Muscle layer of colon (tissue), 2 donors: ENCODE measurements at regions not wholly inside any gene's neighbourhood (a gene's known extent, or its start where the extent isn't known, plus 50 kb on each side); places are given as distances from the start of the nearest gene placed in this dataset.

Source experiments
- H3K27ac ChIP-seq: one replicate; pipeline ENCODE4 v1.7.0; 2013; ENCODE audit warnings: low read depth, mild to moderate bottlenecking, low read length, moderate library complexity
- H3K27me3 ChIP-seq, 2 donors: one replicate each; pipeline ENCODE4 v1.7.0; 2013; ENCODE audit warnings: low read length in 2 of 2, mild to moderate bottlenecking in 2 of 2; ENCODE audit not compliant: insufficient read depth in 2 of 2, control insufficient read depth in 1 of 2
- H3K36me3 ChIP-seq: one replicate; pipeline ENCODE4 v1.7.0; 2013; ENCODE audit warnings: mild to moderate bottlenecking, low read length; ENCODE audit not compliant: insufficient read depth
- H3K4me1 ChIP-seq: one replicate; pipeline ENCODE4 v1.7.0; 2013; ENCODE audit warnings: mild to moderate bottlenecking, low read length; ENCODE audit not compliant: insufficient read depth
- H3K4me3 ChIP-seq, 2 donors: one replicate each; pipeline ENCODE4 v1.7.0; 2013; ENCODE audit warnings: low read length in 2 of 2, low read depth in 1 of 2, mild to moderate bottlenecking in 1 of 2, moderate library complexity in 1 of 2
- H3K9ac ChIP-seq: one replicate; pipeline ENCODE4 v1.7.0; 2013; ENCODE audit warnings: low read length
- H3K9me3 ChIP-seq: one replicate; pipeline ENCODE4 v1.7.0; 2013; ENCODE audit warnings: mild to moderate bottlenecking, low read length
- donor health status: abdominal sarcoma.
- donor health status: Adenocarcinoma of cecum.

DNA sequence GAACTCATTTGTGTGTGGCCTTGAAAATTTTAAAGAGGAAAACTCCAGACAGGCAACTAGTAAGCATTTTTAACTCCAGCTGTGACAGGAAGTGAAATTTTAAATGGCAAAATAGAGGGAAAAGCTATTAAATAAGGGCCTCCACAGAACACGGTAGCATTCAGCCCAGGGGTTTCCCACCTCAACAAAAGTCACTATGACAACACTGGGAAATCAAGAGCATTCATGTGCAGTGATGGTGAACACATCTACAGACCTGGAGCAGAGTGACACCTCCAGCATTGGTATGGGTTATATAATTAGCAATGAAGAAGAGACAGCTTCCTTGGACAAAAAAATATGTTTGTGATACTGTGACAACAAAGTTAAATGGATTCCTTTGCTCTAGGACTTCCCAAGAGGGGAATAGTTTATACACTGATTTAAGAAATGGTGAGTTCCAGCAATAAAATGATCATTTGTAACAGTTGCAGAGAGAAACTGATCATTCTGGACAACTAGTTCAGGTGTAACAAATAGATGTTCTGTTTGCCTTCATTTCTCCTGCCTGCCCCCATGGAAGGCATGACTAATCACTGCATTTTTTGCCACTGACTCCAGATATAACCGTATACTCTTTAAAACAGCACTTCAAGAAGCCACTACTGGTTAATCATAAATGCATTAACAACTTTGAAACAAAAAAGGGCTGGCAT, 93.3 kb upstream of the SLC44A1 start:
- H3K4me3 ChIP-seq, result no peak overlapping the region
- H3K27me3 ChIP-seq, result no peaks in the 10 kb centered on the region
- H3K9ac ChIP-seq, result no peak overlapping the region
- H3K9me3 ChIP-seq, result no peaks in the 10 kb centered on the region
- H3K27ac ChIP-seq, result no peak overlapping the region
- H3K4me1 ChIP-seq, result peaks cover 43% of the 10 kb centered on the region
- no peaks in the 10 kb centered on the region for H3K36me3 ChIP-seq

DNA sequence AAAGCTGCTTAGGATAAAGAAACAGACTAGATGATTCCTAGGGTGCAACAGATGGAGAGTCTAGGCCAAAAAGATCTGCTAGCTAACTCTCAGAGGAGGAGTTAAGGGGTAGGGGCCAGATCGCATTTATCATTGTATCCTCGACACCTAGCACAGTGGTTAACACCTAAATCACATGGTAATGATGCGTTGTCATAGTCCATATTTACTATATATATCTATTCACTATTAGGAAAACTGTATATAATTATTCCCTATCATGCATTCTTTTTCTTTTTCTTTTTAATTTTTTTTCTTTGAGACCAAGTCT, 92.8 kb upstream of the SLC44A1 start:
- Histone ChIP-seq H3K9ac (no peak overlapping the region), H3K36me3 (no peaks in the 10 kb centered on the region), H3K27me3 (no peaks in the 10 kb centered on the region), H3K4me3 (no peak overlapping the region), H3K4me1 (peaks cover 38% of the 10 kb centered on the region), H3K27ac (no peak overlapping the region), H3K9me3 (no peaks in the 10 kb centered on the region)

DNA sequence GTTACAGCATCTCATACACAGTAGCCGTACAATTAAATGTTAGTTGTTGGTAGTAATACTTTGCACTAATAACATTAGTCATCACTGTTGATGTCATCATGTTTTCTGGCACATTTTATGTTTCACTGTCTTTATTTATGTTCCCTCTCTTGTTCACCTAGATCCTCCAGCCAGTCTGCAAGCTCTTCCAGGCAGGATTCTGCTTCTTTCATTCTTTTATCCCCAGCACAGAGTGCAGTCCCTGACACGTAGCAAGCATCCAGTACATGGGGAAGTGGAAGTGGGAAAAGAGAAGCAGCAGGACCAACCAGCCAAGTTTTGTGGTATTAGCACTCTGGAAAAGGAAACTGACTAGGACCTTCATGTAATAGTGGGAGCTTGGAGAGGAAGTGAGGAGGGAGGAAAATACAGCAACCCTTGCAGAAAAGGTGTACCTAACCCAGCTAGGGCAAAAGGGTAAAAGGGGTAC, 89.7 kb upstream of the SLC44A1 start:
- no peaks in the 10 kb centered on the region for H3K27me3 ChIP-seq
- no peaks in the 10 kb centered on the region for H3K36me3 ChIP-seq
- peaks cover 32% of the 10 kb centered on the region for H3K4me1 ChIP-seq
- peak overlapping the region in 1 of 2 donors; percentile 2 for H3K4me3 ChIP-seq
- no peaks in the 10 kb centered on the region for H3K9me3 ChIP-seq
- H3K27ac ChIP-seq, result no peak overlapping the region
- H3K9ac ChIP-seq, result no peak overlapping the region

DNA sequence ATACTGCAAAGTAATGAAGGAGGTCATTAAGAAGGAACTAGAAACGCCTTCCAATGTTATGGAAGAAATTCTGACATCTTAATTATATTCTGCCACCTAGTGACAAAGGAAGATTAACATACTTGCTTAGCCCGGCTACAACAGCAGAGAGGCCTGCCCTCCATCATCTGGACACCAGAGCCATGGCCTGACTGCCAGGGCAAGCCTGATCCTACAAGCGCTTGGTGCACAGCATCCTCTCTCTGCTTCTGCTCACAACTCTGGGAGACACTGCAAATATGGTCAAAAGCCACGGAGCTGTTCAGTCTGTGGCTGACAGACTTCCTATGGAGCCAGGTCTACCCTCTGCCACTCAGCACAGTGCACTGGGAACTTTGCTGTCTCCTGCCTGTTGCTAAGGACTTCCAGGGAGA, 87.3 kb upstream of the SLC44A1 start:
- Histone ChIP-seq H3K27me3 (no peaks in the 10 kb centered on the region), H3K9ac (no peak overlapping the region), H3K27ac (peak overlapping the region; percentile 24), H3K36me3 (no peaks in the 10 kb centered on the region), H3K4me3 (no peak overlapping the region), H3K9me3 (no peaks in the 10 kb centered on the region), H3K4me1 (peaks cover 21% of the 10 kb centered on the region)

DNA sequence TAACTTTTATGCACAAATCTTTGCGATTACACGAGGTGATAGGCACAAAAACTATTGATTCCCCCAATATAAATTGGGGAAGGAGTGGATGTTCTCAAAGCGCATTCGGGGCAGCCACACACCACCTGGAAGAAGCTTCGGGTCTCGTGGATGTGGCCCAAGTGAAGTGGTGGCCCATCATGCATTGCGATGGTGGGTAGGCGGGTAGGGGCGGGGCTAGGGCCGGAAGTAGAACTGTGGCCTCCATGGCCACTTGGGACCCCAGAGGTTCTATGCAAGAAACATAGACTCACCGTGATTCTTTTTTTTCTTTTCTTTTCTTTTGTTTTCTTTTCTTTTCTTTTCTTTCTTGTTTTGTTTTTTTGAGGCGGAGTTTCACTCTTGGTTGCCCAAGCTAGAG, 86.4 kb upstream of the SLC44A1 start:
- Histone ChIP-seq H3K4me3 (no peak overlapping the region), H3K27me3 (no peaks in the 10 kb centered on the region), H3K9me3 (no peaks in the 10 kb centered on the region), H3K27ac (no peak overlapping the region), H3K4me1 (peaks cover 16% of the 10 kb centered on the region), H3K9ac (no peak overlapping the region), H3K36me3 (no peaks in the 10 kb centered on the region)

- H3K9ac ChIP-seq, result no peak overlapping the region
Measured at GRCh38 chr9:105158898-105159297, 85.6 kb upstream of the SLC44A1 start.

DNA sequence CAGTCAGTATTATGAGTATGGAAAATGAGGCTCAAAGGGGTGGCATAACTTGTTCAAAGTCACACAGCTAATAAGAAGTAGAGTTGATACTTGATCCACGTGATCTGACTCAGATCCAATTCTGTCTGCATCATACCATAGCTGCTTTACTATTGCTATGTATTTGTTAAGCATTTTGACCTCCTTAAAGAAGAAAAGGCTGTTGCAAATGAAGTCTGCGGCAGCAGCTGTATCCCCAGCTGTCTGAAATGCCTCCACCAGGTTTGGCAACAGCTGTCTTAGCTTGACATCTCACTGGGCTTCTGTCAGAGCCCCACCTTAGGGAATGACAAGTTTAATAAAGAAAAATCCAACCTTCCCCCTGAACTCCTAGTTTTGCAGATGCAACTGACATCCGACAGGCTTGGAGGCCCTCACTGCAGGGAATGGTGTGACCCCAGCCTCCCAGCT, 75.6 kb upstream of the SLC44A1 start:
- H3K27me3 ChIP-seq, result no peaks in the 10 kb centered on the region
- H3K36me3 ChIP-seq, result no peaks in the 10 kb centered on the region
- H3K27ac ChIP-seq, result no peak overlapping the region
- no peaks in the 10 kb centered on the region for H3K9me3 ChIP-seq
- no peak overlapping the region for H3K9ac ChIP-seq
- H3K4me1 ChIP-seq, result no peaks in the 10 kb centered on the region
- no peak overlapping the region for H3K4me3 ChIP-seq

More at GRCh38 chr9:105158898-105159297, 85.6 kb upstream of the SLC44A1 start:
- no peaks in the 10 kb centered on the region for H3K9me3 ChIP-seq
- H3K4me3 ChIP-seq, result no peak overlapping the region
- H3K27ac ChIP-seq, result no peak overlapping the region
- H3K27me3 ChIP-seq, result no peaks in the 10 kb centered on the region
- H3K4me1 ChIP-seq, result peaks cover 16% of the 10 kb centered on the region
- no peaks in the 10 kb centered on the region for H3K36me3 ChIP-seq

GRCh38 chr9:105171076-105171475, 73.4 kb upstream of the SLC44A1 start:
- Histone ChIP-seq H3K27ac (no peak overlapping the region), H3K27me3 (no peaks in the 10 kb centered on the region), H3K9ac (no peak overlapping the region), H3K9me3 (no peaks in the 10 kb centered on the region), H3K4me1 (no peaks in the 10 kb centered on the region), H3K36me3 (no peaks in the 10 kb centered on the region), H3K4me3 (no peak overlapping the region)

GRCh38 chr9:105171589-105171988, 72.9 kb upstream of the SLC44A1 start:
- Histone ChIP-seq H3K27ac (no peak overlapping the region), H3K4me3 (no peak overlapping the region), H3K9ac (no peak overlapping the region), H3K36me3 (no peaks in the 10 kb centered on the region), H3K9me3 (no peaks in the 10 kb centered on the region), H3K27me3 (no peaks in the 10 kb centered on the region), H3K4me1 (no peaks in the 10 kb centered on the region)

- Histone ChIP-seq H3K4me3 (no peak overlapping the region), H3K27me3 (no peaks in the 10 kb centered on the region), H3K9ac (no peak overlapping the region), H3K27ac (no peak overlapping the region), H3K4me1 (no peaks in the 10 kb centered on the region), H3K9me3 (no peaks in the 10 kb centered on the region), H3K36me3 (no peaks in the 10 kb centered on the region)
Measured at GRCh38 chr9:105172436-105172835, 72.0 kb upstream of the SLC44A1 start.

- Histone ChIP-seq H3K4me3 (no peak overlapping the region), H3K27me3 (no peaks in the 10 kb centered on the region), H3K36me3 (no peaks in the 10 kb centered on the region), H3K9me3 (no peaks in the 10 kb centered on the region), H3K4me1 (no peaks in the 10 kb centered on the region), H3K27ac (no peak overlapping the region), H3K9ac (no peak overlapping the region)
Measured at GRCh38 chr9:105173306-105173705, 71.1 kb upstream of the SLC44A1 start.

DNA sequence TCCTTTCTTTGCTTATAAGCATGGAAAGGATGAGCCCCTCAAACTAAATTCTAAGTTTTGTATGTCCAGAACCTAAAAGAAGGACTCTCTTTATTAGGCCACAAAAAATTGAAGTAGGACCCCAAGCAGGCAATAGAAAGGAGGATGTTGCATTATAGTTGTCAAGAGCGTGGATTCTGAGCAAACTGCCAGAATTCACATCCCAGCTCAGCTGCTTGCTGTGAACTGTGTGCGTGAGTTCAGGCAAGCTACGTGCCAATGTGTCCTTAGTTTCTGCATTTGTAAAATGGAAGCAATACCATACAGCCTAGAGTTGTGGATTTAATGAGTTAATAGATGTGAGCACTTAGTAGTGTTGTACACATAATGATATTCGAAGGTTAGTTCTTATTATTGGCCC, 70.6 kb upstream of the SLC44A1 start:
- no peaks in the 10 kb centered on the region for H3K4me1 ChIP-seq
- no peaks in the 10 kb centered on the region for H3K27me3 ChIP-seq
- no peaks in the 10 kb centered on the region for H3K36me3 ChIP-seq
- H3K4me3 ChIP-seq, result no peak overlapping the region
- no peak overlapping the region for H3K27ac ChIP-seq
- no peaks in the 10 kb centered on the region for H3K9me3 ChIP-seq
- no peak overlapping the region for H3K9ac ChIP-seq
